ENCODE measurements at regions not wholly inside any gene's neighbourhood (a gene's known extent, or its start where the extent isn't known, plus 50 kb on each side); places are given as distances from the start of the nearest gene placed in this dataset.

GRCh38 chr3:18989237-18989795 lies 159.0 kb upstream of the KCNH8 start:
- TF ChIP-seq USF1 (IDR thresholded peaks at IDR 0.05) (no peak), NFIC (IDR thresholded peaks at IDR 0.05) (no peak), FOXM1 (IDR thresholded peaks at IDR 0.05; ENCODE audit: borderline replicate concordance, low read depth) (no peak), CEBPB (IDR thresholded peaks at IDR 0.05) (no peak), MAX (IDR thresholded peaks at IDR 0.05) (no peak)

GRCh38 chr3:18988614-18989229 lies 159.6 kb upstream of the KCNH8 start:
- no peak for TF ChIP-seq ZBTB7A (IDR thresholded peaks at IDR 0.05; ENCODE audit: low read depth)
- TF ChIP-seq MAX (IDR thresholded peaks at IDR 0.05): no peak
- no peak for TF ChIP-seq CEBPB (IDR thresholded peaks at IDR 0.05)
- peak; percentile 66 for TF ChIP-seq RAD21 (IDR thresholded peaks at IDR 0.05; ENCODE audit: low read depth)
- no peak for TF ChIP-seq REST (IDR thresholded peaks at IDR 0.05; ENCODE audit: low read depth)

- TF ChIP-seq YY1 (IDR thresholded peaks at IDR 0.05; ENCODE audit: low read depth) (no peak), EGR1 (IDR thresholded peaks at IDR 0.05) (no peak), NFIC (IDR thresholded peaks at IDR 0.05) (no peak), TCF12 (IDR thresholded peaks at IDR 0.05; ENCODE audit: low read depth) (no peak), ZBTB7A (IDR thresholded peaks at IDR 0.05; ENCODE audit: low read depth) (no peak), TEAD4 (IDR thresholded peaks at IDR 0.05) (no peak), FOXM1 (IDR thresholded peaks at IDR 0.05; ENCODE audit: borderline replicate concordance, low read depth) (no peak), TAF1 (IDR thresholded peaks at IDR 0.05; ENCODE audit: low read depth) (no peak), EP300 (IDR thresholded peaks at IDR 0.05; ENCODE audit: borderline replicate concordance) (no peak), USF1 (IDR thresholded peaks at IDR 0.05) (no peak), RAD21 (IDR thresholded peaks at IDR 0.05; ENCODE audit: low read depth) (no peak), CREB1 (IDR thresholded peaks at IDR 0.05; ENCODE audit: low read depth) (no peak), REST (IDR thresholded peaks at IDR 0.05; ENCODE audit: low read depth) (no peak), CEBPB (IDR thresholded peaks at IDR 0.05) (no peak)
These were observed 160.4 kb upstream of the KCNH8 start for GRCh38 chr3:18987862-18988447.

GRCh38 chr3:18987070-18987469 lies 161.2 kb upstream of the KCNH8 start:
- no peak for TF ChIP-seq ZBTB7A (IDR thresholded peaks at IDR 0.05; ENCODE audit: low read depth)
- TF ChIP-seq REST (IDR thresholded peaks at IDR 0.05; ENCODE audit: low read depth): no peak
- TF ChIP-seq CREB1 (IDR thresholded peaks at IDR 0.05; ENCODE audit: low read depth): no peak
- no peak for TF ChIP-seq TAF1 (IDR thresholded peaks at IDR 0.05; ENCODE audit: low read depth)
- TF ChIP-seq RAD21 (IDR thresholded peaks at IDR 0.05; ENCODE audit: low read depth): no peak
- no peak for TF ChIP-seq MAX (IDR thresholded peaks at IDR 0.05)
- TF ChIP-seq EP300 (IDR thresholded peaks at IDR 0.05; ENCODE audit: borderline replicate concordance): no peak
- TF ChIP-seq EGR1 (IDR thresholded peaks at IDR 0.05): no peak
- no peak for TF ChIP-seq FOXM1 (IDR thresholded peaks at IDR 0.05; ENCODE audit: borderline replicate concordance, low read depth)
- TF ChIP-seq TEAD4 (IDR thresholded peaks at IDR 0.05): no peak
- no peak for TF ChIP-seq YY1 (IDR thresholded peaks at IDR 0.05; ENCODE audit: low read depth)
- TF ChIP-seq CEBPB (IDR thresholded peaks at IDR 0.05): no peak
- TF ChIP-seq TCF12 (IDR thresholded peaks at IDR 0.05; ENCODE audit: low read depth): no peak

All from Ishikawa (cell line).